Hematopoietic multipotent progenitor cell (in vitro differentiated cells): ENCODE measurements at regions not wholly inside any gene's neighbourhood (a gene's known extent, or its start where the extent isn't known, plus 50 kb on each side); places are given as distances from the start of the nearest gene placed in this dataset.

Experiments used
- DNase-seq, 3 donors: peaks; one replicate each; pipeline ENCODE4 v3.0.0-alpha.2; 2011 to 2015; ENCODE audit warnings: low read depth in 2 of 3, low spot score in 2 of 3

- DNase-seq: no peak
These were observed 391.0 kb downstream of the SPRY1 start for GRCh38 chr4:123787512-123788080.

GRCh38 chr4:123788577-123788976 is 392.0 kb downstream of the SPRY1 start:
- DNase-seq: no peak

GRCh38 chr4:123790681-123791080 is 394.1 kb downstream of the SPRY1 start:
- no peak for DNase-seq

GRCh38 chr4:123802082-123802645 is 405.6 kb downstream of the SPRY1 start:
- DNase-seq: no peak

GRCh38 chr4:123802933-123803332 is 406.3 kb downstream of the SPRY1 start:
- DNase-seq: no peak

- DNase-seq: no peak
These were observed 407.7 kb downstream of the SPRY1 start for GRCh38 chr4:123804196-123804721.

- no peak for DNase-seq
These were observed 409.5 kb downstream of the SPRY1 start for GRCh38 chr4:123806056-123806455.

GRCh38 chr4:123807187-123807586 is 410.6 kb downstream of the SPRY1 start:
- no peak for DNase-seq

- DNase-seq: no peak
These were observed 411.3 kb downstream of the SPRY1 start for GRCh38 chr4:123807866-123808265.

- DNase-seq: no peak
These were observed 413.3 kb downstream of the SPRY1 start for GRCh38 chr4:123809864-123810263.

- no peak for DNase-seq
These were observed 415.4 kb downstream of the SPRY1 start for GRCh38 chr4:123812066-123812390.

- no peak for DNase-seq
These were observed 417.3 kb downstream of the SPRY1 start for GRCh38 chr4:123813901-123814300.

- DNase-seq: no peak
These were observed 419.9 kb downstream of the SPRY1 start for GRCh38 chr4:123816462-123816861.

- no peak for DNase-seq
These were observed 420.6 kb downstream of the SPRY1 start for GRCh38 chr4:123817025-123817688.

- no peak for DNase-seq
These were observed 422.9 kb downstream of the SPRY1 start for GRCh38 chr4:123819362-123820035.

GRCh38 chr4:123821861-123822260 is 425.3 kb downstream of the SPRY1 start:
- no peak for DNase-seq

- no peak for DNase-seq
These were observed 425.8 kb downstream of the SPRY1 start for GRCh38 chr4:123822353-123822752.

- DNase-seq: no peak
These were observed 426.6 kb downstream of the SPRY1 start for GRCh38 chr4:123823244-123823643.

GRCh38 chr4:123824524-123824923 is 427.9 kb downstream of the SPRY1 start:
- no peak for DNase-seq

- DNase-seq: no peak
These were observed 429.1 kb downstream of the SPRY1 start for GRCh38 chr4:123825596-123826291.

- no peak for DNase-seq
These were observed 430.3 kb downstream of the SPRY1 start for GRCh38 chr4:123826896-123827295.
